Upper lobe of left lung (tissue), 6 donors: ENCODE measurements at regions not wholly inside any gene's neighbourhood (a gene's known extent, or its start where the extent isn't known, plus 50 kb on each side); places are given as distances from the start of the nearest gene placed in this dataset.
A peak's percentile ranks its signal among the peaks of the same experiment; 100 is the strongest.

ENCODE experiments used
- ATAC-seq, 2 donors: fragments of 200-7000 bp; cut with Tn5 transposase; one replicate each; pipeline ENCODE4 v1.9.1; 2022; ENCODE audit warnings: mild to moderate bottlenecking in 2 of 2, moderate library complexity in 2 of 2; ENCODE audit not compliant: low FRiP score in 2 of 2
- DNase-seq, 2 donors: peaks; one replicate each; pipeline ENCODE4 v3.0.0-alpha.2; 2019 to 2020
- H3K27ac ChIP-seq, 4 donors: fragments of 200-600 bp; sonication (generic); one replicate each; pipeline ENCODE4 v1.5.1; 2016 to 2019
- H3K27me3 ChIP-seq, 4 donors: fragments of 200-600 bp; sonication (generic); one replicate each; pipeline ENCODE4 v1.5.1; 2017 to 2019
- H3K36me3 ChIP-seq, 4 donors: fragments of 200-600 bp; sonication (generic); one replicate each; pipeline ENCODE4 v1.5.1; 2016 to 2019
- H3K4me1 ChIP-seq, 4 donors: fragments of 200-600 bp; sonication (generic); one replicate each; pipeline ENCODE4 v1.5.1; 2018 to 2019
- H3K4me3 ChIP-seq, 4 donors: fragments of 200-600 bp; sonication (generic); one replicate each; pipeline ENCODE4 v1.5.1; 2017 to 2019; ENCODE audit warnings: mild to moderate bottlenecking in 2 of 4, moderate library complexity in 1 of 4
- H3K9me3 ChIP-seq, 4 donors: fragments of 200-600 bp; sonication (generic); one replicate each; pipeline ENCODE4 v1.5.1; 2018 to 2019
- CTCF ChIP-seq, 6 experiments: fragments of 450-650 bp in 4 of 6; fragments of 200-600 bp in 2 of 6; sonication (generic) in 2 of 6; IDR thresholded peaks; one replicate each; pipeline ENCODE4 v1.5.1; 2016 to 2019; ENCODE audit warnings: antibody characterized with exemption in 6 of 6
- EP300 ChIP-seq, 4 donors: sonication (generic); formaldehyde crosslinking; IDR thresholded peaks; one replicate each; pipeline ENCODE4 v1.5.1; 2017; ENCODE audit warnings: antibody characterized with exemption in 4 of 4, control low read depth in 2 of 4
- POLR2A ChIP-seq, 4 donors: fragments of 450-650 bp; IDR thresholded peaks; one replicate each; pipeline ENCODE4 v1.5.1; 2016 to 2017; ENCODE audit warnings: antibody characterized with exemption in 4 of 4, mild to moderate bottlenecking in 2 of 4
- POLR2AphosphoS5 ChIP-seq, 2 donors: sonication (generic); formaldehyde crosslinking; IDR thresholded peaks; one replicate each; pipeline ENCODE4 v1.5.1; 2017; ENCODE audit warnings: antibody characterized with exemption in 2 of 2
- WGBS, 2 donors: methylation state at CpG; one replicate each; pipeline ENCODE4 v1.1.5; 2017 to 2018; 5-methylcytosine and 5-hydroxymethylcytosine counted together
- donor health status: DM: no; HTN: no; CAD: no; lungs with moderate emphysema.
- donor health status: DM: no; HTN: yes; CAD: no; lungs with severe emphysema.

- WGBS, 2 donors, result 71 to 76% methylated on average over 4 of the region's 4 CpGs
- Histone ChIP-seq H3K9me3 (no peaks in the 10 kb centered on the region), H3K4me3 (no peak overlapping the region), H3K27me3 (no peaks in the 10 kb centered on the region), H3K27ac (no peak overlapping the region), H3K36me3 (no peaks in the 10 kb centered on the region), H3K4me1 (peaks cover 0 to 3% (median 0%) of the 10 kb centered on the region in 4 donors)
- no peak for ATAC-seq
- peak in 1 of 2 donors; percentile 24 for DNase-seq
- TF ChIP-seq POLR2A (IDR thresholded peaks at IDR 0.05) (no peak), POLR2AphosphoS5 (IDR thresholded peaks at IDR 0.05) (no peak), CTCF (IDR thresholded peaks at IDR 0.05) (no peak), EP300 (IDR thresholded peaks at IDR 0.05) (no peak)
Observed at GRCh38 chr9:18184401-18184800, 289.6 kb upstream of the ADAMTSL1 start.

GRCh38 chr9:18185196-18185595 is 288.8 kb upstream of the ADAMTSL1 start:
- WGBS, 2 donors, result 54 to 66% methylated on average over 2 of the region's 2 CpGs
- DNase-seq, result no peak
- no peak for ATAC-seq

GRCh38 chr9:18188971-18189370 is 285.0 kb upstream of the ADAMTSL1 start:
- Histone ChIP-seq H3K4me3 (no peak overlapping the region), H3K36me3 (no peaks in the 10 kb centered on the region), H3K27me3 (no peaks in the 10 kb centered on the region), H3K9me3 (no peaks in the 10 kb centered on the region), H3K4me1 (peaks cover 0 to under 1% (median 0%) of the 10 kb centered on the region in 4 donors), H3K27ac (no peak overlapping the region)
- no peak for ATAC-seq
- 67 to 71% methylated on average over 4 of the region's 4 CpGs for WGBS, 2 donors
- no peak for DNase-seq
- TF ChIP-seq EP300 (IDR thresholded peaks at IDR 0.05), result no peak
- TF ChIP-seq CTCF (IDR thresholded peaks at IDR 0.05), result no peak
- no peak for TF ChIP-seq POLR2A (IDR thresholded peaks at IDR 0.05)
- no peak for TF ChIP-seq POLR2AphosphoS5 (IDR thresholded peaks at IDR 0.05)

More at GRCh38 chr9:18185196-18185595, 288.8 kb upstream of the ADAMTSL1 start:
- H3K36me3 ChIP-seq, result no peaks in the 10 kb centered on the region
- TF ChIP-seq POLR2A (IDR thresholded peaks at IDR 0.05) (no peak), CTCF (IDR thresholded peaks at IDR 0.05) (no peak), POLR2AphosphoS5 (IDR thresholded peaks at IDR 0.05) (no peak), EP300 (IDR thresholded peaks at IDR 0.05) (no peak)
- no peak overlapping the region for H3K4me3 ChIP-seq
- H3K27ac ChIP-seq, result no peak overlapping the region
- no peaks in the 10 kb centered on the region for H3K9me3 ChIP-seq
- H3K4me1 ChIP-seq, result peaks cover 0 to 3% (median 0%) of the 10 kb centered on the region in 4 donors
- H3K27me3 ChIP-seq, result no peaks in the 10 kb centered on the region

GRCh38 chr9:18189871-18190670 is 283.9 kb upstream of the ADAMTSL1 start:
- Histone ChIP-seq H3K9me3 (no peaks in the 10 kb centered on the region), H3K27me3 (no peaks in the 10 kb centered on the region), H3K27ac (no peak overlapping the region), H3K4me1 (no peaks in the 10 kb centered on the region), H3K4me3 (no peak overlapping the region), H3K36me3 (no peaks in the 10 kb centered on the region)
- no peak for DNase-seq
- TF ChIP-seq POLR2A (IDR thresholded peaks at IDR 0.05), result no peak
- no peak for TF ChIP-seq CTCF (IDR thresholded peaks at IDR 0.05)
- TF ChIP-seq POLR2AphosphoS5 (IDR thresholded peaks at IDR 0.05), result no peak
- no peak for TF ChIP-seq EP300 (IDR thresholded peaks at IDR 0.05)
- no peak for ATAC-seq
- 42 to 67% methylated on average over 3 of the region's 3 CpGs for WGBS, 2 donors
